ENCODE measurements at regions not wholly inside any gene's neighbourhood (a gene's known extent, or its start where the extent isn't known, plus 50 kb on each side); places are given as distances from the start of the nearest gene placed in this dataset.
"Not testable (repeated sequence)": the region's sequence is repeated elsewhere in the genome, so short reads cannot be mapped to it uniquely, and the experiment has no call there.

- no peak for DNase-seq
- Histone ChIP-seq H2AFZ (no peak overlapping the region), H3K27me3 (ENCODE audit: insufficient read depth, low read depth) (no peaks in the 10 kb centered on the region), H3K4me1 (replicated peaks; ENCODE audit: insufficient read depth) (no peaks in the 10 kb centered on the region), H3K4me3 (no peak overlapping the region), H3K9me3 (ENCODE audit: insufficient read depth, low read depth) (no peaks in the 10 kb centered on the region), H3K27ac (no peak overlapping the region), H3K4me2 (no peak overlapping the region), H3K9me2 (ENCODE audit: insufficient read depth) (no peaks in the 10 kb centered on the region), H3K79me2 (ENCODE audit: low read depth) (no peaks in the 10 kb centered on the region), H4K20me1 (ENCODE audit: insufficient read depth) (no peaks in the 10 kb centered on the region), H3F3A (ENCODE audit: insufficient read depth, low read depth) (no peaks in the 10 kb centered on the region), H3K36me3 (ENCODE audit: low read depth) (no peaks in the 10 kb centered on the region)
- TF ChIP-seq EZH2 (IDR thresholded peaks at IDR 0.05; ENCODE audit: low read depth): no peak
- TF ChIP-seq, protein P1, sequence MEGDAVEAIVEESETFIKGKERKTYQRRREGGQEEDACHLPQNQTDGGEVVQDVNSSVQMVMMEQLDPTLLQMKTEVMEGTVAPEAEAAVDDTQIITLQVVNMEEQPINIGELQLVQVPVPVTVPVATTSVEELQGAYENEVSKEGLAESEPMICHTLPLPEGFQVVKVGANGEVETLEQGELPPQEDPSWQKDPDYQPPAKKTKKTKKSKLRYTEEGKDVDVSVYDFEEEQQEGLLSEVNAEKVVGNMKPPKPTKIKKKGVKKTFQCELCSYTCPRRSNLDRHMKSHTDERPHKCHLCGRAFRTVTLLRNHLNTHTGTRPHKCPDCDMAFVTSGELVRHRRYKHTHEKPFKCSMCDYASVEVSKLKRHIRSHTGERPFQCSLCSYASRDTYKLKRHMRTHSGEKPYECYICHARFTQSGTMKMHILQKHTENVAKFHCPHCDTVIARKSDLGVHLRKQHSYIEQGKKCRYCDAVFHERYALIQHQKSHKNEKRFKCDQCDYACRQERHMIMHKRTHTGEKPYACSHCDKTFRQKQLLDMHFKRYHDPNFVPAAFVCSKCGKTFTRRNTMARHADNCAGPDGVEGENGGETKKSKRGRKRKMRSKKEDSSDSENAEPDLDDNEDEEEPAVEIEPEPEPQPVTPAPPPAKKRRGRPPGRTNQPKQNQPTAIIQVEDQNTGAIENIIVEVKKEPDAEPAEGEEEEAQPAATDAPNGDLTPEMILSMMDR (conservative IDR thresholded peaks at IDR 0.05): no peak
- CTCF ChIA-PET: no interaction called here
- intact Hi-C loops (cut with micrococcal nuclease; ENCODE audit: unreplicated experiment): no loop called here
- POLR2A ChIA-PET (ENCODE audit: unreplicated experiment): no interaction called here
- no TSS peak for BruUV-seq (replicated peaks)
Observed at GRCh38 chr9:104313396-104314110, 190.5 kb upstream of the OR13F1 start.

DNA sequence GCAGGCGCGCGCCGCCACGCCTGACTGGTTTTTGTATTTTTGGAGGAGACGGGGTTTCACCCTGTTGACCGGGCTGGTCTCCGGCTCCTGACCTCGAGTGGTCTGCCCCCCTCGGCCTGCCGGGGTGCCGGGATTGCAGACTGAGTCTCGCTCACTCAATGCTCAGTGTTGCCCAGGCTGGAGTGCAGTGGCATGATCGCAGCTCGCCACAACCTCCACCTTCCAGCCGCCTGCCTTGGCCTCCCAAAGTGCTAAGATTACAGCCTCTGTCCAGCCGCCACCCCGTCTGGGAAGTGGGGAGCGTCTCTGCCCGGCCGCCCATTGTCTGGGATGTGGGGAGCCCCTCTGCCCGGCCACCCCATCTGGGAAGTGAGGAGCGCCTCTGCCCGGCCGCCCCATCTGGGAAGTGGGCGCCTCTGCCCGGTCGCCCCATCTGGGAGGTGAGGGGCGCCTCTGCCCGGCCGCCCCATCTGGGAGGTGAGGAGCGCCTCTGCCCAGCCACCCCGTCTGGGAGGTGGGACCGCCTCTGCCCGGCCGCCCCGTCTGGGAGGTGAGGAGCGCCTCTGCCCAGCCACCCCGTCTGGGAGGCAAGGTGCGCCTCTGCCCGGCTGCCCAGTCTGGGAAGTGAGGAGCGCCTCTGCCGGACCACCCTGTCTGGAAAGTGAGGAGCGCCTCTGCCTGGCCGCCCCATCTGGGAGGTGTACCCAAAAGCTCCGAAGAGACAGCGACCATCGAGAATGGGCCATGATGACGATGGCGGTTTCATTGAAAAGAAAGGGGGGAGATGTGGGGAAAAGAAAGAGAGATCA lies 187.7 kb upstream of the OR13F1 start:
- H4K20me1 ChIP-seq (ENCODE audit: insufficient read depth); H3K4me1 ChIP-seq (replicated peaks; ENCODE audit: insufficient read depth); POLR2A ChIA-PET (ENCODE audit: unreplicated experiment); BruUV-seq (replicated peaks); H3K27me3 ChIP-seq (ENCODE audit: insufficient read depth, low read depth); H2AFZ ChIP-seq; H3F3A ChIP-seq (ENCODE audit: insufficient read depth, low read depth); H3K36me3 ChIP-seq (ENCODE audit: low read depth); H3K79me2 ChIP-seq (ENCODE audit: low read depth); H3K4me2 ChIP-seq; H3K4me3 ChIP-seq; CTCF ChIA-PET; DNase-seq; H3K9me2 ChIP-seq (ENCODE audit: insufficient read depth); H3K9me3 ChIP-seq (ENCODE audit: insufficient read depth, low read depth); intact Hi-C loops (cut with micrococcal nuclease; ENCODE audit: unreplicated experiment); H3K27ac ChIP-seq: not testable (repeated sequence)

- Histone ChIP-seq H3K27me3 (ENCODE audit: insufficient read depth, low read depth) (no peaks in the 10 kb centered on the region), H3K4me2 (no peak overlapping the region), H3K9me2 (ENCODE audit: insufficient read depth) (no peaks in the 10 kb centered on the region), H3K36me3 (ENCODE audit: low read depth) (no peaks in the 10 kb centered on the region), H3K4me1 (replicated peaks; ENCODE audit: insufficient read depth) (no peaks in the 10 kb centered on the region), H3K9me3 (ENCODE audit: insufficient read depth, low read depth) (no peaks in the 10 kb centered on the region), H4K20me1 (ENCODE audit: insufficient read depth) (no peaks in the 10 kb centered on the region), H3K79me2 (ENCODE audit: low read depth) (no peaks in the 10 kb centered on the region), H2AFZ (no peak overlapping the region), H3F3A (ENCODE audit: insufficient read depth, low read depth) (no peaks in the 10 kb centered on the region), H3K4me3 (no peak overlapping the region), H3K27ac (no peak overlapping the region)
- ChIA-PET CTCF (no interaction called here), POLR2A (ENCODE audit: unreplicated experiment) (no interaction called here)
- BruUV-seq (replicated peaks): no TSS peak
- no peak for DNase-seq
- TF ChIP-seq, protein P1 (conservative IDR thresholded peaks at IDR 0.05): no peak
- TF ChIP-seq EZH2 (IDR thresholded peaks at IDR 0.05; ENCODE audit: low read depth): no peak
- intact Hi-C loops (cut with micrococcal nuclease; ENCODE audit: unreplicated experiment): no loop called here
Observed at GRCh38 chr9:104319198-104319597, 184.9 kb upstream of the OR13F1 start.

Measured in PC-9 (cell line).